ENCODE measurements at regions not wholly inside any gene's neighbourhood (a gene's known extent, or its start where the extent isn't known, plus 50 kb on each side); places are given as distances from the start of the nearest gene placed in this dataset.

DNA sequence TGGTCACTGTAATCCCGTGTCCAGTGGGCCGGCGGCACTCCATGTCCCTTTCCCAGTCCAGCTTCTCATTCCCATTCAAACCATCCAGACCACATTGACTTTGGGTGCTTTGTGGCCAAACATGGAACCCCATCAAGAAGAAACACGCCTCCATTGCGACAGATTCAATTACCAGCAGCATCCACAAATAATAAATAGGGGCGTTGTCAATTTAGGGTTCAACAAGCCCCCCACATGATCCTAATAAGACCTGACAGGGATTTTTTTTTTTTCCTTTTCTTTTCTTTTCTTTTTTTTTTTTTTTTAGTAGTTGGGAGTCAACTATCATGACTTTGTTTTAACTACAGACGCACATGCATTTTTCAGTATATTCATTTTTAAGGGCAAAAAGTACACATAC is 149.4 kb downstream of the DICER1 start:
- Mint-ChIP-seq H3K27ac (ENCODE audit: unreplicated experiment) (no peak overlapping the region), H3K4me1 (ENCODE audit: unreplicated experiment) (no peaks in the 10 kb centered on the region), H3K9me3 (ENCODE audit: unreplicated experiment) (no peaks in the 10 kb centered on the region), H3K4me3 (ENCODE audit: unreplicated experiment) (no peak overlapping the region), H3K27me3 (ENCODE audit: unreplicated experiment) (peaks cover 1% of the 10 kb centered on the region), H3K36me3 (ENCODE audit: low read depth, unreplicated experiment) (no peaks in the 10 kb centered on the region)
- no peak for DNase-seq (ENCODE audit: low spot score)
- TF ChIP-seq, protein P1, sequence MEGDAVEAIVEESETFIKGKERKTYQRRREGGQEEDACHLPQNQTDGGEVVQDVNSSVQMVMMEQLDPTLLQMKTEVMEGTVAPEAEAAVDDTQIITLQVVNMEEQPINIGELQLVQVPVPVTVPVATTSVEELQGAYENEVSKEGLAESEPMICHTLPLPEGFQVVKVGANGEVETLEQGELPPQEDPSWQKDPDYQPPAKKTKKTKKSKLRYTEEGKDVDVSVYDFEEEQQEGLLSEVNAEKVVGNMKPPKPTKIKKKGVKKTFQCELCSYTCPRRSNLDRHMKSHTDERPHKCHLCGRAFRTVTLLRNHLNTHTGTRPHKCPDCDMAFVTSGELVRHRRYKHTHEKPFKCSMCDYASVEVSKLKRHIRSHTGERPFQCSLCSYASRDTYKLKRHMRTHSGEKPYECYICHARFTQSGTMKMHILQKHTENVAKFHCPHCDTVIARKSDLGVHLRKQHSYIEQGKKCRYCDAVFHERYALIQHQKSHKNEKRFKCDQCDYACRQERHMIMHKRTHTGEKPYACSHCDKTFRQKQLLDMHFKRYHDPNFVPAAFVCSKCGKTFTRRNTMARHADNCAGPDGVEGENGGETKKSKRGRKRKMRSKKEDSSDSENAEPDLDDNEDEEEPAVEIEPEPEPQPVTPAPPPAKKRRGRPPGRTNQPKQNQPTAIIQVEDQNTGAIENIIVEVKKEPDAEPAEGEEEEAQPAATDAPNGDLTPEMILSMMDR (IDR thresholded peaks at IDR 0.05; ENCODE audit: unreplicated experiment): no peak

DNA sequence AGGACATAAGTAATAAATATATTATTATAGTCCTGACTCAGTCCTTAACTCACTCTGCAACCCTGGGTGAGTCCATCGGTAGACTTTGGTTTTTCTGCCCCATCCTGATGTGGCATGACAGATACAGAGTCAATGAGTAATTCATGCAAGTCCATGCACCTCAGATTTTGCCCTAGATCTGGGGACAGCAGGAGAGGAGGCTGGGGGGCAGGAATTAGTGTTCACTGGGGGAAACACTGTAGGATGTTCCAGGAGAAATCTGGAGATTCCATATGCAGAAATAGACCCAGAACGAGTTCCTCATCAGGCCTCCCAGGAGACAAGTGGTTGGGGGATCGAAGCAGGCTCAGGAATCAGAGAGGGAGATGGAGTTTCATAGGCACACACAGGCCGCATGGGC is 150.8 kb downstream of the DICER1 start:
- no peak overlapping the region for H3K4me3 Mint-ChIP-seq (ENCODE audit: unreplicated experiment)
- no peaks in the 10 kb centered on the region for H3K4me1 Mint-ChIP-seq (ENCODE audit: unreplicated experiment)
- no peak overlapping the region for H3K27ac Mint-ChIP-seq (ENCODE audit: unreplicated experiment)
- no peaks in the 10 kb centered on the region for H3K36me3 Mint-ChIP-seq (ENCODE audit: low read depth, unreplicated experiment)
- H3K27me3 Mint-ChIP-seq (ENCODE audit: unreplicated experiment): peaks cover 1% of the 10 kb centered on the region
- TF ChIP-seq, protein P1 (IDR thresholded peaks at IDR 0.05; ENCODE audit: unreplicated experiment): no peak
- no peaks in the 10 kb centered on the region for H3K9me3 Mint-ChIP-seq (ENCODE audit: unreplicated experiment)
- no peak for DNase-seq (ENCODE audit: low spot score)

DNA sequence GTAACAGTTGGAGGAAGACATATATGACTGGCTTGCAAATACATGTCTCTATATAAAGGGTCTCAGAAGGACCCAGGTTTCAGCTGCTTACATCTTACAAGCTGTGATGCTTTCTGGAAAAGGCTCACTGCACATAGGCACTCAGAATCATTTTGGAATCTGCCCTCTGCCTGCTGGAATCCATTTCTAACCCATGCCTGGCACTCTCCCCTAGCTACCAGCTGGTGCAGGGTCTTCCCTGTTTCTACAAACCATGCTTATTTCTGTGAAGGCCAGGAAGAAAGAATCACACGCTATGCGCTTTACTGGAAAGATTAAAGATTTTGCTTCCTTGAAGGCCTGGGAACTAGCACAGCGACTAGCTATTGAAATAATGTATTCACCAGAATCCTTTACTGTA is 151.3 kb downstream of the DICER1 start:
- H3K4me1 Mint-ChIP-seq (ENCODE audit: unreplicated experiment): no peaks in the 10 kb centered on the region
- no peak overlapping the region for H3K4me3 Mint-ChIP-seq (ENCODE audit: unreplicated experiment)
- TF ChIP-seq, protein P1 (IDR thresholded peaks at IDR 0.05; ENCODE audit: unreplicated experiment): no peak
- no peaks in the 10 kb centered on the region for H3K36me3 Mint-ChIP-seq (ENCODE audit: low read depth, unreplicated experiment)
- peaks cover 1% of the 10 kb centered on the region for H3K27me3 Mint-ChIP-seq (ENCODE audit: unreplicated experiment)
- DNase-seq (ENCODE audit: low spot score): no peak
- H3K27ac Mint-ChIP-seq (ENCODE audit: unreplicated experiment): no peak overlapping the region
- H3K9me3 Mint-ChIP-seq (ENCODE audit: unreplicated experiment): no peaks in the 10 kb centered on the region

DNA sequence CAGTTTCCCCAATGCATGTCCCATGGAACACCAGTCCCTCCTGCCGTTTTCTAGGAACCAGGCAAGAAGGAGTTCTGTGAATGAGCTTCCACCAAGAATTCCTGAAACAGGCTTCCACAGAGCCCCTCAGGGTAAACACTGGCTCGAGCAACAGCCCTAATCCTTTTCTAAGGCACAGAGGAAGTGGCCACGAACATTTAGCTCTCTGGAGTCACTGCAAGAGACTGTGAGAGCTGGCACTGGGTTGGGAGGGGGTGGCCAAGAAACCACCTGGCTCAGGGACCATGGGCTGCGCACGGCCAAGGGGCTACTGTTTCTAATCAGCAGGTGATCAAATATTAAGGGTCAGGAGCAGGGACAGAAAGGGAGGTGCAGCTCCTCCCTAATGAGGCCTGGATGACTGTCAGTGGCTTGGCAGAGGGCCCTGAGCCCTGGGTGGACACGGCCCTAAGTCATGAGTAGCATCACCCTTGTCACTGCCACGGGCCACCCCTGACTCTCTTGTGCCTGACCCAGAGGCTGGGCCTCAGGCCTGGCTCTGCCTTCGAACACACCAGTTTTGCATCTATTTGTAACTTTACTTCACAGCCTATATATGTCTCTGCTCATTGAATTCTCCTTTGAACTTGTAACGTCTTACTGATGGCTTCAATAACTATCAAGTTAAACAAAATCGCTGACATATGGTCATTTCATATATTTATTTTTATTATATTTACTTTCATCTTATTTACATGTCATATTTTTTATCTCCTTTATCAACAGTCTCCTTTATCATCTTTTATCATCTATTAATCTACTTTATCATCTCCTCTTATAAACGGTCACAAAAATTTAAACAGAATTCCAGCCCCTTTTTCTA is 154.0 kb downstream of the DICER1 start:
- DNase-seq (ENCODE audit: low spot score): no peak
- TF ChIP-seq, protein P1 (IDR thresholded peaks at IDR 0.05; ENCODE audit: unreplicated experiment): no peak
- H3K36me3 Mint-ChIP-seq (ENCODE audit: low read depth, unreplicated experiment): no peaks in the 10 kb centered on the region
- no peaks in the 10 kb centered on the region for H3K9me3 Mint-ChIP-seq (ENCODE audit: unreplicated experiment)
- H3K4me3 Mint-ChIP-seq (ENCODE audit: unreplicated experiment): no peak overlapping the region
- no peaks in the 10 kb centered on the region for H3K4me1 Mint-ChIP-seq (ENCODE audit: unreplicated experiment)
- peaks cover 3% of the 10 kb centered on the region for H3K27me3 Mint-ChIP-seq (ENCODE audit: unreplicated experiment)
- H3K27ac Mint-ChIP-seq (ENCODE audit: unreplicated experiment): no peak overlapping the region

DNA sequence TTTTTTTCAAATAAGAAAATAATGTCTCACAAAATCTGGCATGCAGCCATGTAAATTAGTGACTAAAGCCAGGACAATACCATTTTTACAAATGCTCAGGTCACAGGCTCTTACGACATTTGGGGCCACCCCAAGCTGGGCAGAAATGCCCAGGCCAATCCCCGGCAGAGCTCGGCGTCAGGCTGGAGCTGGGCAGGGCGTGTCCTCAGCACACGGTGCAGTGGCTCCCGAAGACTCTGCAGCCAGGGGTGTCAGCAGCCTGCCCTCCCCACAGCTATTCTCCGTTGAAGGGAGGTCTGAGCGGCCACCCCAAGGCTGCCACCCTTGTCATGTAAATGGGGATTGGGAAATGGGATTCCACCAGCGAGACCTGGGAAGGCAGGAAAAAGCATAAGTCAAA is 158.6 kb downstream of the DICER1 start:
- H3K4me3 Mint-ChIP-seq (ENCODE audit: unreplicated experiment): no peak overlapping the region
- TF ChIP-seq, protein P1 (IDR thresholded peaks at IDR 0.05; ENCODE audit: unreplicated experiment): no peak
- H3K36me3 Mint-ChIP-seq (ENCODE audit: low read depth, unreplicated experiment): no peaks in the 10 kb centered on the region
- DNase-seq (ENCODE audit: low spot score): no peak
- peaks cover 4% of the 10 kb centered on the region for H3K27me3 Mint-ChIP-seq (ENCODE audit: unreplicated experiment)
- H3K9me3 Mint-ChIP-seq (ENCODE audit: unreplicated experiment): no peaks in the 10 kb centered on the region
- no peak overlapping the region for H3K27ac Mint-ChIP-seq (ENCODE audit: unreplicated experiment)
- no peaks in the 10 kb centered on the region for H3K4me1 Mint-ChIP-seq (ENCODE audit: unreplicated experiment)
